HCT116 (cell line): ENCODE measurements at regions not wholly inside any gene's neighbourhood (a gene's known extent, or its start where the extent isn't known, plus 50 kb on each side); places are given as distances from the start of the nearest gene placed in this dataset.

Experiments
- ATAC-seq: fragments of 200-7000 bp; cut with Tn5 transposase; 2 replicates; pipeline ENCODE4 v1.9.1; 2020; ENCODE audit warnings: mild to moderate bottlenecking, moderate library complexity
- BruUV-seq: library from RNA; stranded (reverse); fragments of 400-500 nt; replicated peaks from 2 replicates; lab custom pipeline; 2021; lab: Mats Ljungman, UMichigan
- CTCF ChIA-PET: fragments of 300-600 bp; sonication (Branson Sonifier 250); formaldehyde crosslinking; loops from one replicate; lab custom pipeline; 2021; ENCODE audit warnings: antibody characterized with exemption; lab: Charles Lee
- POLR2A ChIA-PET: fragments of 300-600, 350-600 bp; sonication (Branson Sonifier 250); formaldehyde crosslinking; loops from one replicate; lab custom pipeline; 2021; ENCODE audit warnings: antibody characterized with exemption; lab: Charles Lee
- RAD21 ChIA-PET, 2 experiments: fragments of 300-600 bp; sonication (Branson Sonifier 250); formaldehyde crosslinking; loops; one replicate each; lab custom pipeline; 2023; ENCODE audit warnings: low total read pairs in 2 of 2; ENCODE audit not compliant: uncharacterized antibody in 2 of 2, unreplicated experiment in 2 of 2, low non-redundant PET in 1 of 2; lab: Charles Lee
- DNase-seq: peaks from one replicate; pipeline ENCODE4 v3.0.0-alpha.2; 2010; ENCODE audit warnings: low read depth, low spot score
- H2AFZ ChIP-seq: fragments of 200-600 bp; shearing (Covaris generic), sonication (generic); 2 replicates; pipeline ENCODE4 v1.6.1; 2017; ENCODE audit warnings: low read depth, mixed run types, mixed read lengths, antibody characterized with exemption, low read length; ENCODE audit not compliant: poor library complexity, severe bottlenecking
- H3K27ac ChIP-seq: 2 replicates; pipeline ENCODE4 v1.5.1; 2012; ENCODE audit warnings: low read depth, low read length
- H3K27me3 ChIP-seq: fragments of 200-600 bp; sonication (generic); 2 replicates; pipeline ENCODE4 v1.6.1; 2016; ENCODE audit warnings: mixed run types, low read length, mixed read lengths; ENCODE audit not compliant: insufficient read depth
- H3K36me3 ChIP-seq, 2 experiments: fragments of 200-500 bp in 1 of 2; fragments of 200-600 bp in 1 of 2; sonication (Bioruptor generic) in 1 of 2; sonication (generic) in 1 of 2; 2 replicates each; pipeline versions ENCODE4 v1.5.1 to v1.6.1; 2014 to 2016; ENCODE audit warnings: low read length in 2 of 2, inconsistent platforms in 1 of 2, mixed read lengths in 1 of 2, mixed run types in 1 of 2; ENCODE audit not compliant: insufficient read depth in 2 of 2, control insufficient read depth in 1 of 2
- H3K4me1 ChIP-seq, 2 experiments: fragments of 200-600 bp in 1 of 2; sonication (generic) in 1 of 2; 2 replicates each; pipeline versions ENCODE4 v1.5.1 to v1.6.1; 2012 to 2017; ENCODE audit warnings: low read length in 2 of 2, inconsistent platforms in 1 of 2, mild to moderate bottlenecking in 1 of 2, mixed read lengths in 1 of 2, mixed run types in 1 of 2, moderate library complexity in 1 of 2; ENCODE audit not compliant: insufficient read depth in 2 of 2, control insufficient read depth in 1 of 2
- H3K4me2 ChIP-seq: fragments of 200-600 bp; sonication (generic); 2 replicates; pipeline ENCODE4 v1.6.1; 2017; ENCODE audit warnings: mixed run types, low read length, mixed read lengths
- H3K4me3 ChIP-seq, 2 experiments: fragments of 200-600 bp in 1 of 2; sonication (generic) in 1 of 2; replicated peaks in 1 of 2; 2 replicates each; pipeline ENCODE4 v1.5.1; 2011 to 2016; ENCODE audit warnings: low read length in 2 of 2, control low read depth in 1 of 2, low read depth in 1 of 2, mild to moderate bottlenecking in 1 of 2, mixed read lengths in 1 of 2, mixed run types in 1 of 2
- H3K79me2 ChIP-seq: fragments of 200-600 bp; sonication (generic); 2 replicates; pipeline ENCODE4 v1.6.1; 2017; ENCODE audit warnings: mild to moderate bottlenecking, mixed run types, low read length, moderate library complexity, mixed read lengths; ENCODE audit not compliant: insufficient read depth
- H3K9ac ChIP-seq: fragments of 200-600 bp; sonication (generic); 2 replicates; pipeline ENCODE4 v1.6.1; 2016; ENCODE audit warnings: low read length, mixed read lengths
- H3K9me2 ChIP-seq: fragments of 200-600 bp; sonication (generic), shearing (Covaris generic); 2 replicates; pipeline ENCODE4 v1.6.1; 2017; ENCODE audit warnings: mixed run types, mild to moderate bottlenecking, moderate library complexity; ENCODE audit not compliant: insufficient read depth
- H3K9me3 ChIP-seq, 2 experiments: fragments of 200-500 bp in 1 of 2; fragments of 200-600 bp in 1 of 2; sonication (Bioruptor generic) in 1 of 2; sonication (generic) in 1 of 2; 2 replicates each; pipeline ENCODE4 v1.6.1; 2014 to 2017; ENCODE audit warnings: low read length in 2 of 2, mixed read lengths in 2 of 2, inconsistent platforms in 1 of 2, low read depth in 1 of 2, mild to moderate bottlenecking in 1 of 2, mixed run types in 1 of 2, moderate library complexity in 1 of 2; ENCODE audit not compliant: control insufficient read depth in 1 of 2, insufficient read depth in 1 of 2
- H4K20me1 ChIP-seq: fragments of 200-600 bp; sonication (generic), shearing (Covaris generic); 2 replicates; pipeline ENCODE4 v1.6.1; 2017; ENCODE audit warnings: mixed run types, mild to moderate bottlenecking, moderate library complexity; ENCODE audit not compliant: insufficient read depth
- ATF3 ChIP-seq: IDR thresholded peaks from 2 replicates; pipeline ENCODE4 v1.6.1; 2012
- CBX3 ChIP-seq: IDR thresholded peaks from 2 replicates; pipeline ENCODE4 v1.6.1; 2012; ENCODE audit warnings: low read depth
- CEBPB ChIP-seq: IDR thresholded peaks from 2 replicates; pipeline ENCODE4 v1.6.1; 2012; ENCODE audit warnings: low read depth
- EGR1 ChIP-seq: IDR thresholded peaks from 2 replicates; pipeline ENCODE4 v1.6.1; 2012; ENCODE audit warnings: low read depth
- ELF1 ChIP-seq: IDR thresholded peaks from 2 replicates; pipeline ENCODE4 v1.6.1; 2012; ENCODE audit warnings: low read depth, borderline replicate concordance
- EZH2 ChIP-seq: fragments of 200-600 bp; sonication (generic); IDR thresholded peaks from 2 replicates; pipeline ENCODE4 v1.6.1; 2017; ENCODE audit warnings: antibody characterized with exemption, mixed run types
- FOSL1 ChIP-seq: IDR thresholded peaks from 2 replicates; pipeline ENCODE4 v1.6.1; 2012; ENCODE audit warnings: low read depth
- JUND ChIP-seq: IDR thresholded peaks from 2 replicates; pipeline ENCODE4 v1.6.1; 2012
- MAX ChIP-seq: IDR thresholded peaks from 2 replicates; pipeline ENCODE4 v1.6.1; 2012
- POLR2A ChIP-seq: IDR thresholded peaks from 2 replicates; pipeline ENCODE4 v1.7.0; 2011; ENCODE audit warnings: borderline replicate concordance; ENCODE audit not compliant: insufficient read depth, insufficient read length; ENCODE audit errors: extremely low read depth
- RAD21 ChIP-seq: IDR thresholded peaks from 2 replicates; pipeline ENCODE4 v1.6.1; 2012; ENCODE audit warnings: low read depth, mild to moderate bottlenecking
- REST ChIP-seq: IDR thresholded peaks from 2 replicates; pipeline ENCODE4 v1.6.1; 2012; ENCODE audit warnings: low read depth
- SIN3A ChIP-seq: IDR thresholded peaks from 2 replicates; pipeline ENCODE4 v1.6.1; 2012; ENCODE audit warnings: low read depth
- SP1 ChIP-seq: IDR thresholded peaks from 2 replicates; pipeline ENCODE4 v1.6.1; 2012; ENCODE audit warnings: low read depth
- SRF ChIP-seq: IDR thresholded peaks from 2 replicates; pipeline ENCODE4 v1.6.1; 2012; ENCODE audit warnings: low read depth
- TCF7L2 ChIP-seq: IDR thresholded peaks from 2 replicates; pipeline ENCODE4 v1.7.0; 2011; ENCODE audit warnings: borderline replicate concordance, inconsistent platforms; ENCODE audit not compliant: insufficient read depth, insufficient read length; ENCODE audit errors: extremely low read depth
- ZBTB33 ChIP-seq: IDR thresholded peaks from 2 replicates; pipeline ENCODE4 v1.6.1; 2011; ENCODE audit warnings: mild to moderate bottlenecking, low read length, moderate library complexity; ENCODE audit not compliant: insufficient replicate concordance; ENCODE audit errors: extremely low read depth
- ZFX ChIP-seq: fragments of 450-650 bp; IDR thresholded peaks from 2 replicates; pipeline ENCODE4 v1.6.1; 2017
- ZNF274 ChIP-seq: fragments of 200-500 bp; sonication (Bioruptor generic); IDR thresholded peaks from 2 replicates; pipeline ENCODE4 v1.6.1; 2014; ENCODE audit warnings: mild to moderate bottlenecking, low read depth, low read length, inconsistent platforms
- intact Hi-C: fragments of 100-400 bp; cut with micrococcal nuclease; formaldehyde crosslinking; loops from 2 replicates; pipeline ENCODE4 v1.10.0; 2022

- H3K4me1 ChIP-seq: no peaks in the 10 kb centered on the region
- no TSS peak for BruUV-seq
- no peak overlapping the region for H3K4me2 ChIP-seq
- intact Hi-C loops: no loop called here
- POLR2A ChIA-PET: no interaction called here
- no peak overlapping the region for H3K9ac ChIP-seq
- no peaks in the 10 kb centered on the region for H4K20me1 ChIP-seq
- no peak overlapping the region for H3K27ac ChIP-seq
- no peak for ATAC-seq
- RAD21 ChIA-PET: no interaction called here
- CTCF ChIA-PET: no interaction called here
- H2AFZ ChIP-seq: no peak overlapping the region
- TF ChIP-seq ZFX: no peak
- no peak for TF ChIP-seq ATF3
- TF ChIP-seq REST: no peak
- no peak for TF ChIP-seq FOSL1
- TF ChIP-seq SIN3A: no peak
- no peak for TF ChIP-seq TCF7L2
- TF ChIP-seq SP1: no peak
- TF ChIP-seq RAD21: no peak
- no peak for TF ChIP-seq EGR1
- TF ChIP-seq ZBTB33: no peak
- no peak for TF ChIP-seq ELF1
- no peak for TF ChIP-seq CEBPB
- no peak for TF ChIP-seq MAX
- no peak for TF ChIP-seq EZH2
- no peak for TF ChIP-seq JUND
- TF ChIP-seq CBX3: no peak
- no peak for TF ChIP-seq ZNF274
- no peak for TF ChIP-seq POLR2A
- TF ChIP-seq SRF: no peak
- TF ChIP-seq, all 23 proteins: peak for 0
- Histone ChIP-seq H3K9me2 (no peaks in the 10 kb centered on the region), H3K4me3 (no peak overlapping the region), H3K36me3 (no peaks in the 10 kb centered on the region), H3K79me2 (no peaks in the 10 kb centered on the region), H3K27me3 (no peaks in the 10 kb centered on the region), H3K9me3 (no peaks in the 10 kb centered on the region)
- no peak for DNase-seq
These were observed 285.8 kb upstream of the TBX18 start for GRCh38 chr6:85050149-85050548.
